ENCODE measurements at regions not wholly inside any gene's neighbourhood (a gene's known extent, or its start where the extent isn't known, plus 50 kb on each side); places are given as distances from the start of the nearest gene placed in this dataset.

GRCh38 chr11:15641271-15642045 is 526.7 kb downstream of the INSC start:
- Histone ChIP-seq H3K56ac (ENCODE audit: insufficient read length, low read depth, low read length) (no peak overlapping the region), H2BK20ac (ENCODE audit: low read depth, low read length, poor library complexity, severe bottlenecking) (no peak overlapping the region), H4K91ac (ENCODE audit: insufficient read length, low read depth, low read length) (no peak overlapping the region), H3K18ac (ENCODE audit: insufficient read length, low read depth, low read length) (no peak overlapping the region), H3K27ac (ENCODE audit: insufficient read length, low read depth, low read length) (no peak overlapping the region), H3K27me3 (ENCODE audit: insufficient read depth, low read length) (no peaks in the 10 kb centered on the region), H2AK5ac (ENCODE audit: insufficient read length, low read length) (no peak overlapping the region), H4K8ac (replicated peaks; ENCODE audit: insufficient read length, low read depth, low read length) (no peak overlapping the region), H3K14ac (ENCODE audit: insufficient read depth, low read length) (no peak overlapping the region), H3K23me2 (ENCODE audit: insufficient read length, low read depth, low read length, poor library complexity, severe bottlenecking) (no peaks in the 10 kb centered on the region), H2BK120ac (ENCODE audit: low read depth, low read length, poor library complexity, severe bottlenecking) (no peak overlapping the region), H2BK12ac (ENCODE audit: insufficient read length, low read depth, low read length) (no peak overlapping the region), H3K79me1 (ENCODE audit: insufficient read depth, low read depth, low read length, poor library complexity, severe bottlenecking) (no peaks in the 10 kb centered on the region), H3K79me2 (ENCODE audit: insufficient read depth, low read length) (no peaks in the 10 kb centered on the region), H2AFZ (ENCODE audit: low read length) (no peak overlapping the region), H4K20me1 (ENCODE audit: control insufficient read depth, insufficient read depth, insufficient read length) (no peaks in the 10 kb centered on the region), H2BK5ac (ENCODE audit: insufficient read length, low read length) (no peak overlapping the region), H3K4me2 (ENCODE audit: insufficient read depth, insufficient read length, low read length) (no peak overlapping the region), H2BK15ac (ENCODE audit: low read depth, low read length) (no peak overlapping the region), H3K4me1 (ENCODE audit: insufficient read depth, low read length) (no peaks in the 10 kb centered on the region; the same call in 1 of the 2 replicates), H3K4ac (ENCODE audit: low read depth, low read length) (no peak overlapping the region), H4K5ac (ENCODE audit: insufficient read length, low read depth, low read length) (no peak overlapping the region), H3K23ac (ENCODE audit: insufficient read length, low read depth, low read length) (no peak overlapping the region), H3K9me3 (ENCODE audit: control insufficient read depth, low read depth, low read length) (no peaks in the 10 kb centered on the region), H3T11ph (ENCODE audit: low read length) (no peak overlapping the region), H3K9ac (ENCODE audit: extremely low read depth, insufficient read length, low read length) (no peak overlapping the region)
- no peak for DNase-seq
- peaks cover 3% of the 10 kb centered on the region in 2 experiments; a peak in 3 of 5 replicates for H3K9me3 Mint-ChIP-seq
- no peak overlapping the region for H3K4me3 Mint-ChIP-seq
- H3K27me3 Mint-ChIP-seq (ENCODE audit: low read depth), result no peaks in the 10 kb centered on the region; the same call in 1 of the 2 replicates
- no CpG with 5 or more reads among the region's 9 CpGs for WGBS (ENCODE audit: extremely low coverage, insufficient read length, low lambda C conversion rate)
- TF ChIP-seq CTCF (conservative IDR thresholded peaks at IDR 0.05), result no peak
- no peak overlapping the region for H3K27ac Mint-ChIP-seq
- peaks cover 0 to 3% of the 10 kb centered on the region in 2 experiments; a peak in 1 of 4 replicates for H3K4me1 Mint-ChIP-seq
- H3K36me3 Mint-ChIP-seq (ENCODE audit: insufficient read depth in 1 of 3, low read depth in 3 of 3), result peaks cover 0 to 3% (median 2%) of the 10 kb centered on the region in 3 experiments; a peak in 2 of 7 replicates

Data from H9 (cell line).